Panc1 (cell line): ENCODE measurements at regions not wholly inside any gene's neighbourhood (a gene's known extent, or its start where the extent isn't known, plus 50 kb on each side); places are given as distances from the start of the nearest gene placed in this dataset.

ENCODE experiments used
- ATAC-seq: fragments of 200-7000 bp; cut with Tn5 transposase; 2 replicates; pipeline ENCODE4 v1.9.1; 2020; ENCODE audit warnings: mild to moderate bottlenecking, moderate library complexity
- BruUV-seq: library from RNA; stranded (reverse); fragments of 400-500 nt; replicated peaks from 2 replicates; lab custom pipeline; 2021; lab: Mats Ljungman, UMichigan
- CTCF ChIA-PET: fragments of 300-600 bp; sonication (Branson Sonifier 250); formaldehyde crosslinking; loops from one replicate; lab custom pipeline; 2022; ENCODE audit warnings: antibody characterized with exemption; lab: Charles Lee
- POLR2A ChIA-PET: fragments of 300-600 bp; sonication (Branson Sonifier 250); formaldehyde crosslinking; loops from one replicate; lab custom pipeline; 2022; ENCODE audit warnings: antibody characterized with exemption; lab: Charles Lee
- DNase-seq: peaks from one replicate; pipeline ENCODE4 v3.0.0-alpha.2; 2010; ENCODE audit warnings: low read depth, low spot score
- H3K27ac ChIP-seq: 2 replicates; pipeline ENCODE4 v1.5.1; 2011; ENCODE audit warnings: mild to moderate bottlenecking, low read length, inconsistent platforms
- H3K27me3 ChIP-seq: fragments of 200-500 bp; sonication (Bioruptor generic); 2 replicates; pipeline ENCODE4 v1.6.0; 2014; ENCODE audit warnings: low read length, inconsistent platforms; ENCODE audit not compliant: control insufficient read depth, insufficient read depth
- H3K36me3 ChIP-seq: fragments of 200-500 bp; sonication (Bioruptor generic); 2 replicates; pipeline ENCODE4 v1.5.1; 2014; ENCODE audit warnings: inconsistent platforms, mild to moderate bottlenecking, low read length, moderate library complexity; ENCODE audit not compliant: control insufficient read depth, insufficient read depth
- H3K4me1 ChIP-seq: 2 replicates; pipeline ENCODE4 v1.5.1; 2011; ENCODE audit warnings: inconsistent platforms, mild to moderate bottlenecking, low read length, moderate library complexity; ENCODE audit not compliant: control insufficient read depth, insufficient read depth
- H3K4me3 ChIP-seq, 2 experiments: 2 replicates each; pipeline ENCODE4 v1.5.1; 2011 to 2012; ENCODE audit warnings: low read depth in 2 of 2, low read length in 2 of 2, mild to moderate bottlenecking in 2 of 2, inconsistent platforms in 1 of 2, moderate library complexity in 1 of 2
- H3K9me3 ChIP-seq: fragments of 200-500 bp; sonication (Bioruptor generic); 2 replicates; pipeline ENCODE4 v1.5.1; 2014; ENCODE audit warnings: low read depth, mild to moderate bottlenecking, inconsistent platforms, low read length, moderate library complexity; ENCODE audit not compliant: control insufficient read depth, insufficient read depth
- CTCF ChIP-seq: fragments of 450-650 bp; IDR thresholded peaks from 2 replicates; pipeline ENCODE4 v1.5.1; 2017; ENCODE audit warnings: mild to moderate bottlenecking
- POLR2AphosphoS5 ChIP-seq: IDR thresholded peaks from 2 replicates; pipeline ENCODE4 v1.6.1; 2012; ENCODE audit warnings: mild to moderate bottlenecking, low read depth, low read length, moderate library complexity
- REST ChIP-seq, 2 experiments: IDR thresholded peaks; 2 replicates each; pipeline ENCODE4 v1.6.1; 2011 to 2012; ENCODE audit warnings: low read depth in 2 of 2, control low read depth in 1 of 2, low read length in 1 of 2, mild to moderate bottlenecking in 1 of 2, moderate library complexity in 1 of 2; ENCODE audit not compliant: insufficient read depth in 1 of 2
- SIN3A ChIP-seq: IDR thresholded peaks from 2 replicates; pipeline ENCODE4 v1.6.1; 2012; ENCODE audit warnings: low read depth, mild to moderate bottlenecking, low read length, moderate library complexity, borderline replicate concordance; ENCODE audit not compliant: insufficient read depth
- TCF7L2 ChIP-seq: IDR thresholded peaks from 2 replicates; pipeline ENCODE4 v1.6.1; 2011; ENCODE audit warnings: mild to moderate bottlenecking, low read depth, low read length, inconsistent platforms
- in situ Hi-C: cut with HindIII; loops from 2 replicates; pipeline ENCODE4 v1.10.0; 2016; ENCODE audit warnings: low sequenced_read_pairs, low pct_unique_long_range_greater_than_20kb
- intact Hi-C: fragments of 100-400 bp; cut with micrococcal nuclease; formaldehyde crosslinking; loops from one replicate; pipeline ENCODE4 v1.10.0; 2022; ENCODE audit not compliant: unreplicated experiment

GRCh38 chr1:219325368-219325742, 151.7 kb downstream of the LYPLAL1 start:
- Histone ChIP-seq H3K4me1 (no peaks in the 10 kb centered on the region), H3K27me3 (no peaks in the 10 kb centered on the region), H3K36me3 (no peaks in the 10 kb centered on the region), H3K4me3 (no peak overlapping the region), H3K27ac (no peak overlapping the region), H3K9me3 (no peaks in the 10 kb centered on the region)
- in situ Hi-C loops (no loop called here), intact Hi-C loops (no loop called here)
- no peak for DNase-seq
- CTCF ChIA-PET, result no interaction called here
- ATAC-seq, result no peak
- POLR2A ChIA-PET, result no interaction called here
- no peak for TF ChIP-seq CTCF
- TF ChIP-seq TCF7L2, result no peak
- no peak for TF ChIP-seq REST (IDR thresholded peaks at IDR 0.05; ENCODE audit: insufficient read depth in 1 of 2, low read depth in 2 of 2, low read length in 1 of 2)
- TF ChIP-seq POLR2AphosphoS5, result no peak
- no TSS peak for BruUV-seq

- Histone ChIP-seq H3K27me3 (no peaks in the 10 kb centered on the region), H3K4me1 (no peaks in the 10 kb centered on the region), H3K9me3 (no peaks in the 10 kb centered on the region), H3K36me3 (no peaks in the 10 kb centered on the region), H3K27ac (no peak overlapping the region), H3K4me3 (no peak overlapping the region)
- TF ChIP-seq POLR2AphosphoS5 (no peak), CTCF (no peak), SIN3A (no peak), TCF7L2 (no peak), REST (IDR thresholded peaks at IDR 0.05; ENCODE audit: insufficient read depth in 1 of 2, low read depth in 2 of 2, low read length in 1 of 2) (no peak)
- DNase-seq (peak; percentile 84), ATAC-seq (peak; percentile 95)
- POLR2A ChIA-PET, result no interaction called here
- in situ Hi-C loops, result no loop called here
- intact Hi-C loops, result no loop called here
- no TSS peak for BruUV-seq
- CTCF ChIA-PET, result no interaction called here
Observed at GRCh38 chr1:219324629-219325367, 151.1 kb downstream of the LYPLAL1 start.
